ENCODE measurements at regions not wholly inside any gene's neighbourhood (a gene's known extent, or its start where the extent isn't known, plus 50 kb on each side); places are given as distances from the start of the nearest gene placed in this dataset.

GRCh38 chr3:106214641-106215040 is 345.8 kb upstream of the CBLB start:
- H4K91ac ChIP-seq (ENCODE audit: low read depth, low read length), result no peak overlapping the region
- no peaks in the 10 kb centered on the region for H3K79me2 ChIP-seq (ENCODE audit: control insufficient read depth, insufficient read depth, low read length, poor library complexity)
- H3K18ac ChIP-seq (ENCODE audit: low read length), result no peak overlapping the region
- H2AFZ ChIP-seq (ENCODE audit: insufficient read depth, low read length, poor library complexity), result no peak overlapping the region
- no peak overlapping the region for H2BK12ac ChIP-seq (ENCODE audit: low read length)
- no peak overlapping the region for H3K14ac ChIP-seq (ENCODE audit: low read length)
- no peak overlapping the region for H3K9ac ChIP-seq (ENCODE audit: low read length)
- no peak overlapping the region for H2BK5ac ChIP-seq (ENCODE audit: low read depth, low read length, poor library complexity)
- no peak overlapping the region for H4K12ac ChIP-seq (ENCODE audit: low read depth, low read length)
- H3K27ac ChIP-seq (ENCODE audit: low read depth, low read length), result no peak overlapping the region
- H3K27me3 ChIP-seq (ENCODE audit: insufficient read depth, low read length), result no peaks in the 10 kb centered on the region
- H3K9me3 ChIP-seq (ENCODE audit: insufficient read depth, low read depth, low read length), result no peaks in the 10 kb centered on the region
- H3K23ac ChIP-seq (ENCODE audit: low read length), result no peak overlapping the region
- no peaks in the 10 kb centered on the region for H3K36me3 ChIP-seq (ENCODE audit: control insufficient read depth in 1 of 2, insufficient read depth in 2 of 2, low read length in 2 of 2)
- H2BK120ac ChIP-seq (ENCODE audit: insufficient read depth, low read length, poor library complexity), result no peak overlapping the region
- H3K4ac ChIP-seq (ENCODE audit: low read depth, low read length), result no peak overlapping the region
- H3K79me1 ChIP-seq (ENCODE audit: low read length), result no peaks in the 10 kb centered on the region
- no peaks in the 10 kb centered on the region for H3K4me1 ChIP-seq (ENCODE audit: control insufficient read depth in 1 of 2, insufficient read depth in 2 of 2, low read length in 2 of 2)
- no peak overlapping the region for H3K4me3 ChIP-seq (ENCODE audit: low read depth, low read length)
- no peak for DNase-seq
- no peak overlapping the region for H3K4me2 ChIP-seq (ENCODE audit: low read length)
- no CpG with 5 or more reads among the region's 4 CpGs for WGBS (ENCODE audit: extremely low coverage, insufficient coverage, insufficient read length)
- no peak overlapping the region for H4K8ac ChIP-seq (ENCODE audit: low read depth, low read length)
- H2AK5ac ChIP-seq (ENCODE audit: low read length), result no peak overlapping the region

- Histone ChIP-seq H3K9ac (ENCODE audit: low read length) (no peak overlapping the region), H3K14ac (ENCODE audit: low read length) (no peak overlapping the region), H2AK5ac (ENCODE audit: low read length) (no peak overlapping the region), H3K4ac (ENCODE audit: low read depth, low read length) (no peak overlapping the region), H2AFZ (ENCODE audit: insufficient read depth, low read length, poor library complexity) (no peak overlapping the region), H3K27ac (ENCODE audit: low read depth, low read length) (no peak overlapping the region), H4K12ac (ENCODE audit: low read depth, low read length) (no peak overlapping the region), H3K18ac (ENCODE audit: low read length) (no peak overlapping the region), H3K4me2 (ENCODE audit: low read length) (no peak overlapping the region), H2BK12ac (ENCODE audit: low read length) (no peak overlapping the region), H4K91ac (ENCODE audit: low read depth, low read length) (no peak overlapping the region), H2BK5ac (ENCODE audit: low read depth, low read length, poor library complexity) (no peak overlapping the region), H3K36me3 (ENCODE audit: control insufficient read depth in 1 of 2, insufficient read depth in 2 of 2, low read length in 2 of 2) (no peaks in the 10 kb centered on the region), H3K27me3 (ENCODE audit: insufficient read depth, low read length) (no peaks in the 10 kb centered on the region), H3K79me1 (ENCODE audit: low read length) (no peaks in the 10 kb centered on the region), H3K4me1 (ENCODE audit: control insufficient read depth in 1 of 2, insufficient read depth in 2 of 2, low read length in 2 of 2) (no peaks in the 10 kb centered on the region), H3K9me3 (ENCODE audit: insufficient read depth, low read depth, low read length) (no peaks in the 10 kb centered on the region), H3K4me3 (ENCODE audit: low read depth, low read length) (no peak overlapping the region), H3K79me2 (ENCODE audit: control insufficient read depth, insufficient read depth, low read length, poor library complexity) (no peaks in the 10 kb centered on the region), H4K8ac (ENCODE audit: low read depth, low read length) (no peak overlapping the region), H2BK120ac (ENCODE audit: insufficient read depth, low read length, poor library complexity) (no peak overlapping the region), H3K23ac (ENCODE audit: low read length) (no peak overlapping the region)
- WGBS (ENCODE audit: extremely low coverage, insufficient coverage, insufficient read length), result no CpG with 5 or more reads among the region's 1 CpG
- no peak for DNase-seq
These were observed 346.2 kb upstream of the CBLB start for GRCh38 chr3:106215047-106215446.

- Histone ChIP-seq H3K36me3 (ENCODE audit: control insufficient read depth in 1 of 2, insufficient read depth in 2 of 2, low read length in 2 of 2) (no peaks in the 10 kb centered on the region), H4K8ac (ENCODE audit: low read depth, low read length) (no peak overlapping the region), H3K9ac (ENCODE audit: low read length) (no peak overlapping the region), H3K27me3 (ENCODE audit: insufficient read depth, low read length) (no peaks in the 10 kb centered on the region), H3K4me2 (ENCODE audit: low read length) (no peak overlapping the region), H3K4me3 (ENCODE audit: low read depth, low read length) (no peak overlapping the region), H2BK120ac (ENCODE audit: insufficient read depth, low read length, poor library complexity) (no peak overlapping the region), H3K79me2 (ENCODE audit: control insufficient read depth, insufficient read depth, low read length, poor library complexity) (no peaks in the 10 kb centered on the region), H3K14ac (ENCODE audit: low read length) (no peak overlapping the region), H3K18ac (ENCODE audit: low read length) (no peak overlapping the region), H4K12ac (ENCODE audit: low read depth, low read length) (no peak overlapping the region), H3K9me3 (ENCODE audit: insufficient read depth, low read depth, low read length) (no peaks in the 10 kb centered on the region), H3K4me1 (ENCODE audit: control insufficient read depth in 1 of 2, insufficient read depth in 2 of 2, low read length in 2 of 2) (no peaks in the 10 kb centered on the region), H3K23ac (ENCODE audit: low read length) (no peak overlapping the region), H3K27ac (ENCODE audit: low read depth, low read length) (no peak overlapping the region), H3K79me1 (ENCODE audit: low read length) (no peaks in the 10 kb centered on the region), H2AFZ (ENCODE audit: insufficient read depth, low read length, poor library complexity) (no peak overlapping the region), H4K91ac (ENCODE audit: low read depth, low read length) (no peak overlapping the region), H2AK5ac (ENCODE audit: low read length) (no peak overlapping the region), H2BK12ac (ENCODE audit: low read length) (no peak overlapping the region), H3K4ac (ENCODE audit: low read depth, low read length) (no peak overlapping the region), H2BK5ac (ENCODE audit: low read depth, low read length, poor library complexity) (no peak overlapping the region)
- no peak for DNase-seq
- no CpG with 5 or more reads among the region's 2 CpGs for WGBS (ENCODE audit: extremely low coverage, insufficient coverage, insufficient read length)
These were observed 348.9 kb upstream of the CBLB start for GRCh38 chr3:106217745-106218144.

GRCh38 chr3:106227068-106227467 is 358.3 kb upstream of the CBLB start:
- H2BK12ac ChIP-seq (ENCODE audit: low read length), result no peak overlapping the region
- no peak overlapping the region for H4K91ac ChIP-seq (ENCODE audit: low read depth, low read length)
- no peak overlapping the region for H4K8ac ChIP-seq (ENCODE audit: low read depth, low read length)
- H2BK120ac ChIP-seq (ENCODE audit: insufficient read depth, low read length, poor library complexity), result no peak overlapping the region
- no peak overlapping the region for H3K4ac ChIP-seq (ENCODE audit: low read depth, low read length)
- H3K27ac ChIP-seq (ENCODE audit: low read depth, low read length), result no peak overlapping the region
- no peak overlapping the region for H2AK5ac ChIP-seq (ENCODE audit: low read length)
- no peak overlapping the region for H2BK5ac ChIP-seq (ENCODE audit: low read depth, low read length, poor library complexity)
- no peaks in the 10 kb centered on the region for H3K9me3 ChIP-seq (ENCODE audit: insufficient read depth, low read depth, low read length)
- no peak overlapping the region for H4K12ac ChIP-seq (ENCODE audit: low read depth, low read length)
- no peak overlapping the region for H3K18ac ChIP-seq (ENCODE audit: low read length)
- no peak overlapping the region for H3K23ac ChIP-seq (ENCODE audit: low read length)
- no peak overlapping the region for H3K4me2 ChIP-seq (ENCODE audit: low read length)
- no peak overlapping the region for H3K9ac ChIP-seq (ENCODE audit: low read length)
- no peak for DNase-seq
- peaks cover 0 to 2% of the 10 kb centered on the region in 2 experiments for H3K36me3 ChIP-seq (ENCODE audit: control insufficient read depth in 1 of 2, insufficient read depth in 2 of 2, low read length in 2 of 2)
- no peaks in the 10 kb centered on the region for H3K4me1 ChIP-seq (ENCODE audit: control insufficient read depth in 1 of 2, insufficient read depth in 2 of 2, low read length in 2 of 2)
- no CpG with 5 or more reads among the region's 3 CpGs for WGBS (ENCODE audit: extremely low coverage, insufficient coverage, insufficient read length)
- H3K27me3 ChIP-seq (ENCODE audit: insufficient read depth, low read length), result no peaks in the 10 kb centered on the region
- no peaks in the 10 kb centered on the region for H3K79me2 ChIP-seq (ENCODE audit: control insufficient read depth, insufficient read depth, low read length, poor library complexity)
- no peak overlapping the region for H2AFZ ChIP-seq (ENCODE audit: insufficient read depth, low read length, poor library complexity)
- H3K4me3 ChIP-seq (ENCODE audit: low read depth, low read length), result no peak overlapping the region
- H3K79me1 ChIP-seq (ENCODE audit: low read length), result no peaks in the 10 kb centered on the region
- no peak overlapping the region for H3K14ac ChIP-seq (ENCODE audit: low read length)

All from trophoblast cell (in vitro differentiated cells and primary cell).